NCI-H524 (cell line): ENCODE measurements at regions not wholly inside any gene's neighbourhood (a gene's known extent, or its start where the extent isn't known, plus 50 kb on each side); places are given as distances from the start of the nearest gene placed in this dataset.
A peak's percentile ranks its signal among the peaks of the same experiment; 100 is the strongest.

Source experiments
- DNase-seq, 2 experiments: peaks; one replicate each; lab custom pipeline; 2025; lab: John Stamatoyannopoulos, UW

GRCh38 chr13:105979131-105980011 lies 556.1 kb downstream of the EFNB2 start:
- peak in 1 of 2 experiments; percentile 5 for DNase-seq

- DNase-seq, result no peak
Measured at GRCh38 chr13:105974380-105974779, 561.1 kb downstream of the EFNB2 start.

- DNase-seq, result no peak
Measured at GRCh38 chr13:105972811-105973590, 562.5 kb downstream of the EFNB2 start.

- no peak for DNase-seq
Measured at GRCh38 chr13:105972306-105972721, 563.1 kb downstream of the EFNB2 start.

- DNase-seq, result no peak
Measured at GRCh38 chr13:105971738-105972137, 563.7 kb downstream of the EFNB2 start.

- no peak for DNase-seq
Measured at GRCh38 chr13:105971312-105971711, 564.1 kb downstream of the EFNB2 start.

- no peak for DNase-seq
Measured at GRCh38 chr13:105969761-105970160, 565.7 kb downstream of the EFNB2 start.

- no peak for DNase-seq
Measured at GRCh38 chr13:105965910-105966309, 569.6 kb downstream of the EFNB2 start.

- no peak for DNase-seq
Measured at GRCh38 chr13:105962080-105962479, 573.4 kb downstream of the EFNB2 start.

- DNase-seq, result no peak
Measured at GRCh38 chr13:105961438-105961837, 574.0 kb downstream of the EFNB2 start.

GRCh38 chr13:105960326-105960725 lies 575.1 kb downstream of the EFNB2 start:
- DNase-seq, result no peak

- no peak for DNase-seq
Measured at GRCh38 chr13:105959876-105960275, 575.6 kb downstream of the EFNB2 start.

GRCh38 chr13:105957769-105958438 lies 577.6 kb downstream of the EFNB2 start:
- DNase-seq, result no peak

GRCh38 chr13:105956921-105957320 lies 578.5 kb downstream of the EFNB2 start:
- DNase-seq, result no peak

GRCh38 chr13:105952973-105953290 lies 582.5 kb downstream of the EFNB2 start:
- DNase-seq, result no peak

GRCh38 chr13:105952233-105952972 lies 583.1 kb downstream of the EFNB2 start:
- DNase-seq, result no peak

GRCh38 chr13:105948143-105948542 lies 587.3 kb downstream of the EFNB2 start:
- no peak for DNase-seq

GRCh38 chr13:105940882-105941281 lies 594.6 kb downstream of the EFNB2 start:
- DNase-seq, result no peak

- peak; percentile 44 to 73 for DNase-seq
Measured at GRCh38 chr13:105937451-105937850, 598.0 kb downstream of the EFNB2 start.

GRCh38 chr13:105936816-105937215 lies 598.6 kb downstream of the EFNB2 start:
- DNase-seq, result no peak

GRCh38 chr13:105929505-105929904 lies 606.0 kb downstream of the EFNB2 start:
- DNase-seq, result no peak

GRCh38 chr13:105928901-105929300 lies 606.6 kb downstream of the EFNB2 start:
- DNase-seq, result peak; percentile 30 to 52
